Stimulated activated naive B cell treated with anti-CD40 and anti-IgM and Interleukin-4, amounts not matched to agents 10 μg/mL and 1 μg/mL and 100 μg/mL, for 72 hours (primary cell): ENCODE measurements at regions not wholly inside any gene's neighbourhood (a gene's known extent, or its start where the extent isn't known, plus 50 kb on each side); places are given as distances from the start of the nearest gene placed in this dataset.

Experiments
- ATAC-seq, 2 donors: fragments of 150-1000 bp; cut with Tn5 transposase; replicated peaks; 2 replicates each; pipeline ENCODE4 v1.10.0; 2021; ENCODE audit warnings: moderate library complexity in 1 of 2
- DNase-seq: peaks from one replicate; pipeline ENCODE4 v3.0.0; 2021
- H3K27ac Mint-ChIP-seq: one replicate; pipeline ENCODE4 v1.8.0; 2022; ENCODE audit warnings: mild to moderate bottlenecking, mixed read lengths
- H3K27me3 Mint-ChIP-seq, 2 donors: one replicate each; pipeline ENCODE4 v1.8.0; 2022; ENCODE audit warnings: mixed read lengths in 2 of 2
- H3K36me3 Mint-ChIP-seq, 2 donors: one replicate each; pipeline ENCODE4 v1.8.0; 2022; ENCODE audit warnings: mixed read lengths in 2 of 2, mild to moderate bottlenecking in 1 of 2
- H3K4me1 Mint-ChIP-seq, 2 donors: one replicate each; pipeline ENCODE4 v1.8.0; 2022; ENCODE audit warnings: mixed read lengths in 2 of 2, mild to moderate bottlenecking in 1 of 2
- H3K4me3 Mint-ChIP-seq, 2 donors: one replicate each; pipeline ENCODE4 v1.8.0; 2022; ENCODE audit warnings: mild to moderate bottlenecking in 2 of 2, mixed read lengths in 2 of 2, moderate library complexity in 1 of 2
- H3K9me3 Mint-ChIP-seq, 2 donors: one replicate each; pipeline ENCODE4 v1.8.0; 2022; ENCODE audit warnings: mixed read lengths in 2 of 2, mild to moderate bottlenecking in 1 of 2

DNA sequence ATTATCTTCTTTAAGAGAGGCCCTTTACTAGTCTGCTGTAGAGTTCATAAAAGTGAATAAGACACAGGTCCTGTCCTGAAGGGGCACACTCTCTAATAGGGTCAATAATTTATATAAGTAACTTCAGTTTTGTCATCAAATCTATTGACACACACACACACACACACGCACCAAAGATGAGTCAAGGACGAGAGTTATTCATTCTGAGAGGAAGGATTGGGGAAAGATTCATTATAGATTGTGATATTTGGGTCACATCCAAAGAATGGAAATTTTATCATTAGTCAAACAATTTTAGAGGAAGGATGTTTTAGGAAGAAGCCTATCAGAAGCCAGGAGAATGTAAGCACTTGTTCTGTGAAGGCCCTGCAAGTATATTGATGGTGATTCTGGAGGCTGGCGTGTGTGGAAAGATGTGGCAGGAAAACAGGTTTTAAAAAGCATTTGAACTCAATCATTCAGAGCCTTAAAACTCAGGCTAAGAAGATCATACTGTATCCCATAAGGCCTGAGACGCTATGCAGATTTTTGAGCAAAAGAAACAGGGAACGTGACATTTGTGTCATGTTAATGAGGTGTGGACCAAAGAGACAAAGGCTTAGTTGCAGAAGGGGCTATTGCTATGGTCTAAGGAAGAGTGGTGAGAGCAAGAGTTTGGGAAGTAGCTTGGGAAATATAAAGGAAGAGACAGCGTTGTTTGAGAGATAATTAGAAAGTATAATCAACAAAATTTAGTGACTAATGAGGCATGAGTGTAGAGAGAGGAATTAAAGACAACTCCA, 161.4 kb upstream of the PREP start:
- Mint-ChIP-seq H3K4me1 (no peaks in the 10 kb centered on the region), H3K36me3 (no peaks in the 10 kb centered on the region), H3K9me3 (peaks cover 0 to 5% of the 10 kb centered on the region in 2 donors), H3K4me3 (no peak overlapping the region), H3K27me3 (peaks cover 0 to 19% of the 10 kb centered on the region in 2 donors), H3K27ac (no peak overlapping the region)
- ATAC-seq = no peak
- DNase-seq = no peak

DNA sequence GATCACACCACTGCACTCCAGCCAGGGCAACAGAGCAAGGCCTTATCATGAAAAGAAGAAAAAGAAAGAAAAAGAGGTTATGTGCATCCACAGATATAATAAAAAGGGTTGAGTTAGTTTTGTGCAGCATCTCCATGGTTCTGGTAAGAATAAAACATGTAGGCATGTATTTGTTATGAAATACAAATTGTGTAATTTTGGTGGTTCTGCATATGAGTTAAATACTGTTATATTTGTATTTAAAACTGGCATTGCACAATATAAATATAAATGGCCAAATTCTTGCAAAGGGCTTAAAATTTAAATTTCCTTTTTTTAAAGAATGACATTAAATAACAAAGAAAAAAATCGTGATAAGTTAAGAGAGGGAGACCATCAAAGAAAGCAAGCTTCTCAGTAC, 159.1 kb upstream of the PREP start:
- Mint-ChIP-seq H3K36me3 (no peaks in the 10 kb centered on the region), H3K9me3 (peaks cover 0 to 5% of the 10 kb centered on the region in 2 donors)
- ATAC-seq = no peak

DNA sequence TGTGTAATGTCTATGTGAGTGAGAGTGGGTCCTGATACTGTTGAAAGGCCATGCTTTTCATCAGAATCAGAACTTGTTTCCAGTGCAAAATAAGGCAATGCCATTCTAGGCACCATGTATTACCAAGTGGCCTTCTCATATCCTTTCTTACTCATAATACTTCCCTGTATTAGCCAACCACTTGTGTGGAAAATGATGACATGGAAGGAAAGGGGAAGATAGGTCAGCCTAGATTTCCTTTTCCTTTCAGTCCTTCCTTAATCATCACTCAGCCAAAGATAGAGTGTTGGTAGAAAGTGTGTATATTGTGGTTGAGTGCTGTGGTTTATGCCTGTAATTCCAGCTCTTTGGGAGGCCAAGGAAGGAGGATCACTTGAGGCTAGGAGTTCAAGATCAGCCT, 158.6 kb upstream of the PREP start:
- H3K4me3 Mint-ChIP-seq = no peak overlapping the region
- DNase-seq = no peak

More for the DNA sequence above, 159.1 kb upstream of the PREP start:
- H3K4me3 Mint-ChIP-seq = no peak overlapping the region
- H3K4me1 Mint-ChIP-seq = no peaks in the 10 kb centered on the region
- H3K27me3 Mint-ChIP-seq = peaks cover 13 to 14% of the 10 kb centered on the region in 2 donors
- H3K27ac Mint-ChIP-seq = no peak overlapping the region
- DNase-seq = no peak

DNA sequence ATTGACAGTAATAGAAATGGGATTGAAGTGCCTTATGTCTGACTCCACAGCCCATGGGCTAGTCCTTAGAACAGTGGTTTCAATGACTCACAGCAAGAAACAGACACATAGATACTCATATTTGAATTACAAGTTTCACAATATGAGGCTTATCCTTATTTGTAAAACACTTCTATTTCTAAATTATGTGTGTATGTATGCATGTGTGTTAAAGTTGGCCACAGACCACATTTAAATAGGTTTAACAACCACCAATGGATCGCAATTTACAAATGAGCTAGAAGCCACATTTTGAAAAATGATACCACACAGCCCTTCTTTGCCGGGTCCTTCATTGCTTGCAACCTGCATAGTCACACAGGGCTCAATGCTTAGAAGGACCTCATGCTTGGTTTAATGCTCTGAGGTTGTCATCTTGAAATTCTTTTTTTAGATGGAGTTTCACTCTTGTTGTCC, 157.8 kb upstream of the PREP start:
- no peak overlapping the region for H3K27ac Mint-ChIP-seq
- ATAC-seq (no peak), DNase-seq (no peak)

More for the DNA sequence above, 158.6 kb upstream of the PREP start:
- Mint-ChIP-seq H3K36me3 (no peaks in the 10 kb centered on the region), H3K9me3 (peaks cover under 1 to 5% of the 10 kb centered on the region in 2 donors), H3K27me3 (peaks cover 16 to 17% of the 10 kb centered on the region in 2 donors), H3K27ac (no peak overlapping the region), H3K4me1 (no peaks in the 10 kb centered on the region)
- no peak for ATAC-seq

DNA sequence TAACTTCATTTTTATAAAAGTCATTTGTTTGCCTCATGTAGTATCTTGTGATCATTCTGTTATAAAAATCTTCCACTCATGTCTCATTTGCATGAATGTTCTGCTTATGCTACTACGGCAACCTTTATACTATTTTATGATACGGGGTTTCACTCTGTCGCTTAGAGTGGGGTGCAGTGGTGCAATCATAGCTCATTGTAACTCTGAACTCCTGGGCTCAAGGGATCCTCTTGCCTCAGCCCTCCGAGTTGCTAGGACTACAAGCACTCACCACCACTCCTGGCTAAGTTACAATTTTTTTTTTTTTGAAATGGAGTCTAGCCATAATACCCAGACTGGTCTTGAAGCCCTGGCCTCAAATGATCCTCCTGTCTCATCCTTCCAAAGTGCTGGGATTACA, 154.4 kb upstream of the PREP start:
- Mint-ChIP-seq H3K9me3 (peaks cover 3 to 4% of the 10 kb centered on the region in 2 donors), H3K27ac (no peak overlapping the region), H3K4me1 (no peaks in the 10 kb centered on the region), H3K4me3 (no peak overlapping the region), H3K36me3 (no peaks in the 10 kb centered on the region), H3K27me3 (peaks cover 15 to 42% of the 10 kb centered on the region in 2 donors)
- ATAC-seq = no peak
- DNase-seq = no peak

More for the DNA sequence above, 157.8 kb upstream of the PREP start:
- Mint-ChIP-seq H3K4me1 (no peaks in the 10 kb centered on the region), H3K4me3 (no peak overlapping the region), H3K9me3 (peaks cover 4 to 5% of the 10 kb centered on the region in 2 donors), H3K27me3 (peaks cover 21 to 23% of the 10 kb centered on the region in 2 donors), H3K36me3 (no peaks in the 10 kb centered on the region)

DNA sequence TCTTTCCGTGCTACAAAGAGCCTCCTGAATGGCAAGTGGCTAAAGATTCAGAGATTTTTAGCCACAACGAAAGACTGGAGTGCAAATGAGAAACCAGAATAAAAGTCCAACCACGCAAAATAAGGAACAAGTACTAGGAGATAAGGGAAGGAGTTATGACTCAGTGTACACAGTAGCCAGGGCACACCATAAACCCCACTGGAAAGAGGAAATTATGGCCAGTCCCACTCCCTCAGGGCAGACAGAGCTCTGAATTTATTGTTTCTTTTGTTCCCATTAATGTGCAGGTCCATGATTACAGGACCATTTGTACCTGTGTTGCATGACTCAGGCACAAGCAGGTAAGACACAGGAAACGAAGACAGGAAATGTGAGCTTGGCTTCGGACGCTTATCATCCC, 150.3 kb upstream of the PREP start:
- Mint-ChIP-seq H3K27ac (no peak overlapping the region), H3K36me3 (no peaks in the 10 kb centered on the region), H3K9me3 (peaks cover 0 to 4% of the 10 kb centered on the region in 2 donors), H3K4me3 (no peak overlapping the region), H3K27me3 (peaks cover 22 to 52% of the 10 kb centered on the region in 2 donors), H3K4me1 (no peaks in the 10 kb centered on the region)
- ATAC-seq (no peak), DNase-seq (no peak)

DNA sequence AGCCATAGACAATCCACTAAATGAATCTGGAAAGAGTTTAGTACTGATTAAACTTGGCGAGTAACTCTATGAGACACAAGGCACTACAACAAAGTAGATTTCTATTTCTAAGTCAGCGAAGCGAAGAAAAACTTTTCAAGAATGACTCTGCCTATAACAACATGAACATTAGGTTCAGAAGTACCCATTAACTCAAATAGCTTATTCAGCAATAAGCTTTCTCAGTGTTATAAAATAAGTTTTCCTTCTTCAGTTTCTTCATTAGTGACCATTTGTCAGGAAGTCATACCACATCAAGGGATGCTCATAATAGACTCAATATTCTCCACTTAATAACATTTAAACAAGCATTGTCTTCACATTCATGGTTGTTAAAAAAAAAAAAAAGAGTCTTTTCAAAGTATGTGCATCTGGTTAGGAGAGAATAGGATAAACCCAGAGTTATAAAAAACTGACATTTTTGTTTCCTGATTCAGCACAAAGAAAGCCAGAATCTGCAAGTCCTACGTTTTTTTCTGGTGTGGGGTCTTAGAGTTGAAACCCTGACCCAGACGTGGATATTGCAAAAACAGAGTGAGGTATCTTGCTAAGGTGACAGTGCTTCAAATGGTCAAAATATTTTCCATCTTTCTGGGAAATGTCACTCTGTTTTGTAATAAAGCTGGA, 148.2 kb upstream of the PREP start:
- H3K27ac Mint-ChIP-seq = no peak overlapping the region
- ATAC-seq (no peak), DNase-seq (no peak)
- H3K4me3 Mint-ChIP-seq = no peak overlapping the region
- H3K4me1 Mint-ChIP-seq = no peaks in the 10 kb centered on the region
- no peaks in the 10 kb centered on the region for H3K9me3 Mint-ChIP-seq
- peaks cover 17 to 40% of the 10 kb centered on the region in 2 donors for H3K27me3 Mint-ChIP-seq
- H3K36me3 Mint-ChIP-seq = no peaks in the 10 kb centered on the region

DNA sequence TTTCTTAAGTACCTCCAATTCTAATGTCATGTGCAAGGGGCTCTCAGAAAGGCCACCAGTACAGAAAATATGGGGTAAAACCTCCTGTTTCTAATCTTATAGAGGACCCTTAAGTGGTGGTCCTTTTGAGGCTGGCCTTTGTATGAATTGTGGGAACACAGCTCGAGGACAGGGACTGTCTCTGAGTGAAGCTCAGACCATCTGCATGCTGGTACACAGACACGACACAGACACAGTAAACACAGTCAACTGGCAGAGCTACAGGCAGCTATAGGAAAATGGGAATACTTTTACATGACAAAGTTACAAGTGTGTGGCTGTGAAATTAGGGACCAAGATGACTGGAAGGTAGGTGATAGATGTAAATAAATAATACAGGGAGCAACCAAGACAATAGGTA, 143.9 kb upstream of the PREP start:
- Mint-ChIP-seq H3K27me3 (peaks cover 12 to 18% of the 10 kb centered on the region in 2 donors), H3K4me1 (no peaks in the 10 kb centered on the region), H3K4me3 (no peak overlapping the region), H3K36me3 (no peaks in the 10 kb centered on the region), H3K9me3 (no peaks in the 10 kb centered on the region), H3K27ac (no peak overlapping the region)
- DNase-seq = no peak
- ATAC-seq = no peak

DNA sequence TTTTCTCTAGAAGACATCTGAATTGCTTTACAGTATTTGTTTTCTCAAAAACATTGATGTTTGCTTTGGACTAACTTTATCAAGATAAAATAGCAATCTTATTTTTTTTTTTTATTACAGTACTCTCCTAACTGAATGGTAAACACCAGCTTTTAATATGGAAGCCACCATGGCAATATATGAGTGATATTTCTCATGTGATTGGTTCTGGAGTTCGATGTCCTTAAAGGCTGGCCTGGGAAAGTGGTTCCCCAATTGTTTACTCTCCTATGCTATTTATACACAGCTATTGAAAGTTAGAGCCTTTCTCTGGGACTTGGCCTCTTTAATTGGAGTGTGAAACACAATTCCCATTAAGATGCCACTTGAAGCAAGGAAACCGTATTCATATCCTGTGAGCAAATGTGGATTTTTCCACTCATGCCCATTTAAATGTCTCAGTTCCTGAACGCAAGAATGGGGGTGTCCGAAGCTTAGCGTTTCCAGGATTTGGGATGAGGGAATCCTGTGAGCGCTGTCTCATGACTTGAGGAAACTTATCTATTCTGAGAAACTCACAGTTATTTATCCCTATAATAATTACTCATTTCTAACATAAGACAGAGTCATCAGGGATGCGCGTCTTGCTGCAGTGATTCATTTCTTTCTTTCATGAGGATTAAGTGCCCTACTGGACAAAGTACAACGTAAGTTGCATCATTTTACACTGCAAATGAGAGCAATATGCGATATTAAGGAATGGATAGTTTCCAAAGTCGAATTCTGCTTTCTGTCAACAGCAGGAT, 143.3 kb upstream of the PREP start:
- Mint-ChIP-seq H3K27me3 (peaks cover 12 to 18% of the 10 kb centered on the region in 2 donors), H3K36me3 (no peaks in the 10 kb centered on the region), H3K27ac (no peak overlapping the region), H3K4me3 (no peak overlapping the region), H3K9me3 (no peaks in the 10 kb centered on the region), H3K4me1 (no peaks in the 10 kb centered on the region)
- DNase-seq (no peak), ATAC-seq (no peak)

DNA sequence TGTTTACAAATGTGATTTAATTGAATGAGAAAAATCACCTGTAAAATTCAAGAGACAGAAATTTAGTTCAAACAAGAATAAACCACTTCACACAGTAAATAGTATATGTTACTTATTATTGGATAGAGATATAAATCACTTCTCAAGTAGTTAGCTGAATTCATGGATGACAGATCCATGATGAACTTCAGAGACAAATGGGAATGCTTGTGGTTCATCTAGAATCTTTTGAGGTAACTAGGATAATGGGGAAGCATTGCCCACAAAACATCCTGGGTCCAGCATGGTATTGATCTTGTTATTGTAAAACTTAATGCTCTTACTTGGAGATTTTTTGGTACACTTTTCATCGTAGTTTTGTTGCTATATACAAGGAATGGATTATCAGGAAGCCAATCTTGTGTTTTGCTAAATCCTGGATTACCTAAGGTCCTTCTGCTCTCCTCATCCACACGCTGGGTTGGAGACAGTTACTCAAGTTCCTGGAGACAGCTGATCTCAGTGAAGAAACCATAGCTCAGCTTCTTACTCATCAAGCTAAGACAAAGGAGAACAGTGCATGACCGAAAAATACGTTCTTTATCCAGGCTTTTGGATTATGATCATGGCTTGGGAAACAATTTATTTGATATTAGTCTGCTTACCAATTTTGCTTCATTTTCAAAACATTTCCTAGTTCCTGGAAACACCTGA, 142.5 kb upstream of the PREP start:
- ATAC-seq (no peak), DNase-seq (no peak)
- Mint-ChIP-seq H3K27me3 (peaks cover 12 to 18% of the 10 kb centered on the region in 2 donors), H3K4me1 (no peaks in the 10 kb centered on the region), H3K9me3 (no peaks in the 10 kb centered on the region), H3K4me3 (no peak overlapping the region), H3K36me3 (no peaks in the 10 kb centered on the region), H3K27ac (no peak overlapping the region)

DNA sequence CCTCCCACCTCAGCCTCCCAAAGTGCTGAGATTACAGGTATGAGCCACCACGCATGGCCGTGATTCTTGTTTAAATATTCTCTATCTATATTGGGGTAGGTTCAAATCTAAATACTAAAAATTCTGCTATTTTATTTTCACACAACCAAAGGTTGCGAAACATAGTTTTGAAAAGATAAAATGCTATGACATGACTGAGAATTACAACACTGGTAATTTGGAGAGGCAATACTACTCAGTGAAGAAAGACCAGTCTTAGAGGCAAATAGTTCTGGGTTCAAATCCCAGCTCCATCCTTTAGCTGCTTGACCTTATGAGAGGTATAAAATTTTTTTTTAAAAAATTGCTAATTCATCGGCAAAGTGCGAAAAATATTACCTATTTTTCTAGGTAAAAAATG, 137.0 kb upstream of the PREP start:
- no peak for ATAC-seq
- Mint-ChIP-seq H3K9me3 (peaks cover 0 to 1% of the 10 kb centered on the region in 2 donors), H3K36me3 (no peaks in the 10 kb centered on the region)

DNA sequence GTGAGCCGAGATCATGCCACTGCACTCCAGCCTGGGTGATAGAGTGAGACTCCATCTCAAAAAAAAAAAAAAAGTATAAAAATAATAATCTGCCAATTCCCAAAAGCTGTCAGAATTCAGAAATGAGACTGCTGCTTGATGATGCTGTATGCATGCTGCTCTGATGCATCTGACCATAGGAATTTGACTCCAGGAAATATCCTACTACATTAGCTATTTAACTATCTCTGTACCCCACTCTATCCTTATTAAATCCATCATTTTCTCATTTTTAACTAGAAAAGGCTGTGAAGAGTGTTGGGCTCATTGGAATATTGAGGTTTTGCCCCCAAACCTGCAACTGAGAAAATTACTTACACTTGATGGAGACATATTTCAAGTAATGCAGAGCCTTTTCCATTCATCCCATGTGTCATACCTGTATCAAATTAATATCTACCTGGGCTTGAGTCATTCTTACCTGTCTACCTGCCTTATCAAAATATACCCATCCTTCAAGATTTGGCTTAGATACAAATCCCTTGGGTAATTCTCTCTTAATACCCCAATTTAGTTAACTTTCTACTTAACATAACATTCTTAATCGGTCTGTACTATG, 135.2 kb upstream of the PREP start:
- H3K9me3 Mint-ChIP-seq = peaks cover 0 to 1% of the 10 kb centered on the region in 2 donors
- no peak overlapping the region for H3K27ac Mint-ChIP-seq
- no peaks in the 10 kb centered on the region for H3K4me1 Mint-ChIP-seq
- peaks cover 0 to 3% of the 10 kb centered on the region in 2 donors for H3K27me3 Mint-ChIP-seq
- no peak overlapping the region for H3K4me3 Mint-ChIP-seq
- ATAC-seq (no peak), DNase-seq (no peak)
- no peaks in the 10 kb centered on the region for H3K36me3 Mint-ChIP-seq

More for the DNA sequence above, 137.0 kb upstream of the PREP start:
- Mint-ChIP-seq H3K4me3 (no peak overlapping the region), H3K4me1 (no peaks in the 10 kb centered on the region), H3K27ac (no peak overlapping the region), H3K27me3 (no peaks in the 10 kb centered on the region)
- DNase-seq = no peak

DNA sequence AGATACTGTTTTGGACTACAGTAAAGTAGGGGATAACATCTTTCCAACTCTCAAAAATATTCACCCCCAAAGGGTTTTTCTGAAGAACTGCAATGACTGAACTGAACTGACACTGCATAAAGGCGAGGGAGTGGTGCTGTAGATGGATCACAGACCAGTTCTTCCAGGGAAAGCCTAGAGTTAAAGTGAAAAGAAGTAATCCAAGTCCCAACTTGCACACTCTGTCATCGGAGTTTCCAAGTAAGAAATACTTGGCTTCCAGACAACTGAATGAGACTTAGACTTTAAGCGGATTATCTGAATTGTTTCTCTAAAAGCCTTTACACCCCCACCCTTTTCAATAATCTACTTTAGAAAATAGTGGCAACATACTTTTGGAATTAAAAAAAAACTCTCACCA, 134.1 kb upstream of the PREP start:
- peaks cover 0 to 1% of the 10 kb centered on the region in 2 donors for H3K9me3 Mint-ChIP-seq

More for the DNA sequence above, 134.1 kb upstream of the PREP start:
- no peak for DNase-seq
- no peak for ATAC-seq
- H3K27me3 Mint-ChIP-seq = peaks cover 5 to 14% of the 10 kb centered on the region in 2 donors
- no peaks in the 10 kb centered on the region for H3K36me3 Mint-ChIP-seq
- H3K4me1 Mint-ChIP-seq = no peaks in the 10 kb centered on the region
- no peak overlapping the region for H3K4me3 Mint-ChIP-seq
- no peak overlapping the region for H3K27ac Mint-ChIP-seq
